Transverse colon (tissue), 4 donors: ENCODE measurements at regions not wholly inside any gene's neighbourhood (a gene's known extent, or its start where the extent isn't known, plus 50 kb on each side); places are given as distances from the start of the nearest gene placed in this dataset.

Experiments
- CTCF ChIP-seq, 5 experiments: fragments of 200-600 bp in 3 of 5; fragments of 450-650 bp in 2 of 5; sonication (generic) in 3 of 5; IDR thresholded peaks; 1 replicate in 2 of 5; 2 replicates in 3 of 5; pipeline ENCODE4 v1.5.1; 2016 to 2017; ENCODE audit warnings: antibody characterized with exemption in 5 of 5, inconsistent platforms in 3 of 5, mild to moderate bottlenecking in 2 of 5, moderate library complexity in 1 of 5
- POLR2A ChIP-seq: fragments of 450-650 bp; IDR thresholded peaks from one replicate; pipeline ENCODE4 v1.6.1; 2016; ENCODE audit warnings: antibody characterized with exemption, mild to moderate bottlenecking, moderate library complexity
- POLR2AphosphoS5 ChIP-seq, 3 donors: sonication (generic); formaldehyde crosslinking; IDR thresholded peaks; one replicate each; pipeline ENCODE4 v1.6.1; 2016; ENCODE audit warnings: antibody characterized with exemption in 3 of 3

DNA sequence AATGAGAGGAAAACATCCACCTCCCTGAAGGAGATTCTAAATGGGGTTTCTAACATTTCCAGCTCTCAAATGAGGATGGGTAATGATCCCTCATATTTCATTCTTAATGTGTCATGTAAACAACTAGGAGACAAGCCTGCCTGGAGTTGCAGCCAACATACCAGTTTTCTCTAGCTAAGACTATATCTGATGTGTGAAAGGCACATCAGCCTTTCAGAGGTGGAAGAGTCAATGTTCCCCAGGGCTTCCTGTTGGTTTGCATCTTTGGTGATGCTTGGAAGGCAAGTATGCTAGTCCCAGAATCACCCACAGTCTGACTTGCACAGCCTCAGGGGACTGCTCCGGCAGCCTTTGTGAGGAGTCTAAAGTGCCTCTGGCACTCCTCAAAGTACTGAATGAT is 921.2 kb downstream of the SQOR start:
- TF ChIP-seq CTCF (IDR thresholded peaks at IDR 0.05) (no peak), POLR2A (no peak), POLR2AphosphoS5 (IDR thresholded peaks at IDR 0.05) (no peak)
